SK-N-SH (cell line): ENCODE measurements at regions not wholly inside any gene's neighbourhood (a gene's known extent, or its start where the extent isn't known, plus 50 kb on each side); places are given as distances from the start of the nearest gene placed in this dataset.

Experiments used
- CTCF ChIA-PET: fragments of 300-600, 350-600 bp; formaldehyde crosslinking; extraction: SDS; loops from one replicate; lab custom pipeline; 2021; lab: Yijun Ruan, JAX
- POLR2A ChIA-PET: fragments of 350-600 bp; sonication (Branson Sonifier 250); formaldehyde crosslinking; extraction: SDS; loops from one replicate; lab custom pipeline; 2020; ENCODE audit warnings: antibody characterized with exemption, inconsistent platforms; lab: Yijun Ruan, JAX
- DNase-seq: peaks from one replicate; pipeline ENCODE4 v3.0.0; 2012
- H2AFZ ChIP-seq: fragments of 200-600 bp; sonication (generic); 2 replicates; pipeline ENCODE4 v1.8.1; 2016; ENCODE audit warnings: antibody characterized with exemption, mild to moderate bottlenecking, low read depth
- H3F3A ChIP-seq: fragments of 200-600 bp; sonication (generic); replicated peaks from 2 replicates; pipeline ENCODE3; 2016; ENCODE audit warnings: antibody characterized with exemption, mild to moderate bottlenecking; ENCODE audit not compliant: insufficient read depth
- H3K27ac ChIP-seq, 2 experiments: fragments of 200-500 bp in 1 of 2; fragments of 200-600 bp in 1 of 2; sonication (Bioruptor generic) in 1 of 2; sonication (generic), shearing (Covaris generic) in 1 of 2; 2 replicates each; pipeline versions ENCODE4 v1.5.1 to v1.6.1; 2014 to 2016; ENCODE audit warnings: low read depth in 2 of 2, inconsistent platforms in 1 of 2, low read length in 1 of 2, mild to moderate bottlenecking in 1 of 2, mixed read lengths in 1 of 2
- H3K27me3 ChIP-seq: fragments of 200-600 bp; sonication (generic), shearing (Covaris generic); 2 replicates; pipeline ENCODE4 v1.6.1; 2016; ENCODE audit warnings: mixed run types; ENCODE audit not compliant: insufficient read depth
- H3K36me3 ChIP-seq, 2 experiments: fragments of 200-500 bp in 1 of 2; fragments of 200-600 bp in 1 of 2; sonication (Bioruptor generic) in 1 of 2; sonication (generic) in 1 of 2; replicated peaks in 1 of 2; 2 replicates each; pipeline versions ENCODE3 to v1.5.1; 2014 to 2016; ENCODE audit warnings: low read length in 1 of 2, mild to moderate bottlenecking in 1 of 2; ENCODE audit not compliant: insufficient read depth in 2 of 2, control insufficient read depth in 1 of 2
- H3K4me1 ChIP-seq, 2 experiments: fragments of 200-500 bp in 1 of 2; fragments of 200-600 bp in 1 of 2; sonication (Bioruptor generic) in 1 of 2; sonication (generic), shearing (Covaris generic) in 1 of 2; 2 replicates each; pipeline versions ENCODE4 v1.5.1 to v1.6.1; 2014 to 2016; ENCODE audit warnings: low read depth in 1 of 2, low read length in 1 of 2, mixed run types in 1 of 2; ENCODE audit not compliant: insufficient read depth in 2 of 2, control insufficient read depth in 1 of 2
- H3K4me2 ChIP-seq: fragments of 200-600 bp; sonication (generic), shearing (Covaris generic); 2 replicates; pipeline ENCODE4 v1.6.1; 2017; ENCODE audit warnings: mixed run types
- H3K4me3 ChIP-seq, 2 experiments: fragments of 200-500 bp in 1 of 2; fragments of 200-600 bp in 1 of 2; sonication (Bioruptor generic) in 1 of 2; sonication (generic), shearing (Covaris generic) in 1 of 2; 2 replicates each; pipeline versions ENCODE4 v1.5.1 to v1.8.1; 2014 to 2016; ENCODE audit warnings: low read depth in 2 of 2, inconsistent platforms in 1 of 2, low read length in 1 of 2, mild to moderate bottlenecking in 1 of 2, mixed read lengths in 1 of 2, moderate library complexity in 1 of 2
- H3K79me2 ChIP-seq: fragments of 200-600 bp; sonication (generic); 2 replicates; pipeline ENCODE4 v1.8.1; 2017; ENCODE audit warnings: mild to moderate bottlenecking; ENCODE audit not compliant: insufficient read depth
- H3K9ac ChIP-seq: fragments of 200-600 bp; sonication (generic); 2 replicates; pipeline ENCODE4 v1.6.1; 2017; ENCODE audit warnings: mixed run types
- H3K9me2 ChIP-seq: fragments of 200-600 bp; sonication (generic); 2 replicates; pipeline ENCODE4 v1.6.1; 2017; ENCODE audit warnings: mixed run types
- H3K9me3 ChIP-seq: fragments of 200-600 bp; sonication (generic); 2 replicates; pipeline ENCODE4 v1.6.1; 2017; ENCODE audit warnings: mixed run types, mild to moderate bottlenecking, moderate library complexity
- H4K20me1 ChIP-seq: fragments of 200-600 bp; sonication (generic); 2 replicates; pipeline ENCODE4 v1.6.1; 2017; ENCODE audit warnings: mild to moderate bottlenecking, mixed run types; ENCODE audit not compliant: insufficient read depth
- CHD2 ChIP-seq: fragments of 150-350 bp; IDR thresholded peaks from 2 replicates; pipeline ENCODE4 v1.6.1; 2018; ENCODE audit warnings: low read length; ENCODE audit not compliant: partially characterized antibody
- ELF1 ChIP-seq: IDR thresholded peaks from 2 replicates; pipeline ENCODE4 v1.4.0; 2012
- EP300 ChIP-seq, 2 experiments: IDR thresholded peaks; 2 replicates each; pipeline versions ENCODE4 v1.4.0 to v1.6.1; 2012; ENCODE audit warnings: borderline replicate concordance in 1 of 2, low read depth in 1 of 2, low read length in 1 of 2
- EZH2phosphoT487 ChIP-seq: fragments of 200-600 bp; sonication (generic); IDR thresholded peaks from 2 replicates; pipeline ENCODE4 v1.6.1; 2017; ENCODE audit warnings: low read depth, mixed run types, mild to moderate bottlenecking, antibody characterized with exemption, moderate library complexity, borderline replicate concordance
- GABPA ChIP-seq: IDR thresholded peaks from 2 replicates; pipeline ENCODE4 v1.4.0; 2012; ENCODE audit warnings: low read depth, mild to moderate bottlenecking
- MEF2A ChIP-seq: IDR thresholded peaks from 2 replicates; pipeline ENCODE4 v1.4.0; 2012; ENCODE audit warnings: low read depth, borderline replicate concordance
- MXI1 ChIP-seq: IDR thresholded peaks from 2 replicates; pipeline ENCODE4 v1.6.1; 2012; ENCODE audit warnings: mild to moderate bottlenecking, low read depth, low read length, improper control_type of control experiment
- NRF1 ChIP-seq: IDR thresholded peaks from 2 replicates; pipeline ENCODE4 v1.6.1; 2012; ENCODE audit warnings: low read depth, mild to moderate bottlenecking, low read length
- PBX3 ChIP-seq: IDR thresholded peaks from 2 replicates; pipeline ENCODE4; 2012
- POLR2AphosphoS5 ChIP-seq: IDR thresholded peaks from 2 replicates; pipeline ENCODE4 v1.6.1; 2012; ENCODE audit warnings: low read depth, low read length
- RAD21 ChIP-seq: IDR thresholded peaks from 2 replicates; pipeline ENCODE4 v1.6.1; 2012; ENCODE audit warnings: mild to moderate bottlenecking, low read length
- RCOR1 ChIP-seq: fragments of 150-350 bp; IDR thresholded peaks from 2 replicates; pipeline ENCODE4 v1.6.1; 2017; ENCODE audit warnings: antibody characterized with exemption, low read length
- RFX5 ChIP-seq: IDR thresholded peaks from 2 replicates; pipeline ENCODE4 v1.6.1; 2012; ENCODE audit warnings: mild to moderate bottlenecking, improper control_type of control experiment, low read length
- RXRA ChIP-seq: IDR thresholded peaks from 2 replicates; pipeline ENCODE4 v1.4.0; 2012; ENCODE audit warnings: low read depth, mild to moderate bottlenecking, borderline replicate concordance
- SMC3 ChIP-seq: IDR thresholded peaks from 2 replicates; pipeline ENCODE4 v1.6.1; 2012; ENCODE audit warnings: low read depth, low read length, improper control_type of control experiment
- TCF12 ChIP-seq: IDR thresholded peaks from 2 replicates; pipeline ENCODE4 v1.4.0; 2012
- WGBS: methylation state at CpG from one replicate; pipeline ENCODE4 v1.1.6; 2017; ENCODE audit warnings: low lambda C conversion rate; 5-methylcytosine and 5-hydroxymethylcytosine counted together
- TF ChIP-seq, protein P1 (sequence below): IDR thresholded peaks from 2 replicates; pipeline ENCODE4 v1.4.0; 2012; ENCODE audit warnings: low read depth, borderline replicate concordance
- TF ChIP-seq, protein P2 (sequence below): IDR thresholded peaks from 2 replicates; pipeline ENCODE4 v1.4.0; 2012; ENCODE audit warnings: low read depth, borderline replicate concordance

DNA sequence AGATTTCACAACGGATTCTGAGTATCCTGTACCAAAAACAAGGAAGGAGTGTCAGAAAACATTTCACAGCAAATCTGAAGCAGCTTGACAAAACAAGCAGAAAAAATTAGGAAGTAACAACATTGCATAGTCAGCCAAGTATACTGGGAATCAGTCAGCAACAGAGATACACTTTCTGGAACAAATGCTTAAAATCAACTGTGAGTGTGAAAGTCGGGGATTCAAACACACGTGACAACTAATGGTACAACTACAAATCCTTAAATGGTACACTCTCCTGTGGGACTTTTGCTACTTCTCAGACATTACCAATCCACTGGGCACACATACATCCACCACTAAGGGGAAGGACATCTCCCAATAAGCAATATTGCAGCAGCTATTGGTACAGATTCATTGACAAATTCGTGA is 296.6 kb upstream of the MME start:
- WGBS, result 46% methylated on average over 4 of the region's 4 CpGs
- H2AFZ ChIP-seq, result no peak overlapping the region
- H3K4me3 ChIP-seq, result no peak overlapping the region
- POLR2A ChIA-PET, result no interaction called here
- H3K9me3 ChIP-seq, result no peaks in the 10 kb centered on the region
- no peaks in the 10 kb centered on the region for H3K36me3 ChIP-seq
- no peak for DNase-seq
- 0 out of 4 replicates have a peak, but pooled peaks cover 0 to 6% of the 10 kb centered on the region in 2 experiments for H3K4me1 ChIP-seq
- H3K27me3 ChIP-seq, result no peaks in the 10 kb centered on the region
- TF ChIP-seq MXI1 (no peak), MEF2A (no peak), EP300 (IDR thresholded peaks at IDR 0.05; ENCODE audit: borderline replicate concordance in 1 of 2, low read depth in 1 of 2, low read length in 1 of 2) (no peak), RCOR1 (no peak)
- TF ChIP-seq, all 33 proteins: peak for 0
- Histone ChIP-seq H4K20me1 (no peaks in the 10 kb centered on the region), H3K79me2 (no peaks in the 10 kb centered on the region), H3K9ac (no peak overlapping the region), H3F3A (peaks cover 3% of the 10 kb centered on the region), H3K9me2 (no peaks in the 10 kb centered on the region), H3K4me2 (no peak overlapping the region), H3K27ac (no peak overlapping the region; a peak in 1 of 4 replicates)
- CTCF ChIA-PET, result no interaction called here

GRCh38 chr3:154783061-154783460 is 297.1 kb upstream of the MME start:
- Histone ChIP-seq H3K9ac (no peak overlapping the region), H3K9me2 (no peaks in the 10 kb centered on the region), H3K4me2 (no peak overlapping the region), H3K79me2 (no peaks in the 10 kb centered on the region), H2AFZ (no peak overlapping the region), H3K4me1 (0 out of 4 replicates have a peak, but pooled peaks cover 0 to 6% of the 10 kb centered on the region in 2 experiments), H3K9me3 (no peaks in the 10 kb centered on the region), H3K27me3 (no peaks in the 10 kb centered on the region), H3K27ac (no peak overlapping the region; a peak in 1 of 4 replicates), H4K20me1 (no peaks in the 10 kb centered on the region), H3K4me3 (no peak overlapping the region), H3F3A (peaks cover 3% of the 10 kb centered on the region), H3K36me3 (no peaks in the 10 kb centered on the region)
- DNase-seq, result no peak
- 54% methylated on average over 3 of the region's 3 CpGs for WGBS
- CTCF ChIA-PET, result no interaction called here
- TF ChIP-seq RCOR1 (no peak), PBX3 (no peak), NRF1 (no peak), ELF1 (no peak), EZH2phosphoT487 (no peak), EP300 (IDR thresholded peaks at IDR 0.05; ENCODE audit: borderline replicate concordance in 1 of 2, low read depth in 1 of 2, low read length in 1 of 2) (no peak), CHD2 (no peak), RFX5 (no peak), MEF2A (no peak), RXRA (no peak), RAD21 (no peak), POLR2AphosphoS5 (no peak), TCF12 (no peak), SMC3 (no peak), GABPA (no peak)
- TF ChIP-seq, protein P1, sequence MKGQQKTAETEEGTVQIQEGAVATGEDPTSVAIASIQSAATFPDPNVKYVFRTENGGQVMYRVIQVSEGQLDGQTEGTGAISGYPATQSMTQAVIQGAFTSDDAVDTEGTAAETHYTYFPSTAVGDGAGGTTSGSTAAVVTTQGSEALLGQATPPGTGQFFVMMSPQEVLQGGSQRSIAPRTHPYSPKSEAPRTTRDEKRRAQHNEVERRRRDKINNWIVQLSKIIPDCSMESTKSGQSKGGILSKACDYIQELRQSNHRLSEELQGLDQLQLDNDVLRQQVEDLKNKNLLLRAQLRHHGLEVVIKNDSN, result no peak
- TF ChIP-seq, protein P2, sequence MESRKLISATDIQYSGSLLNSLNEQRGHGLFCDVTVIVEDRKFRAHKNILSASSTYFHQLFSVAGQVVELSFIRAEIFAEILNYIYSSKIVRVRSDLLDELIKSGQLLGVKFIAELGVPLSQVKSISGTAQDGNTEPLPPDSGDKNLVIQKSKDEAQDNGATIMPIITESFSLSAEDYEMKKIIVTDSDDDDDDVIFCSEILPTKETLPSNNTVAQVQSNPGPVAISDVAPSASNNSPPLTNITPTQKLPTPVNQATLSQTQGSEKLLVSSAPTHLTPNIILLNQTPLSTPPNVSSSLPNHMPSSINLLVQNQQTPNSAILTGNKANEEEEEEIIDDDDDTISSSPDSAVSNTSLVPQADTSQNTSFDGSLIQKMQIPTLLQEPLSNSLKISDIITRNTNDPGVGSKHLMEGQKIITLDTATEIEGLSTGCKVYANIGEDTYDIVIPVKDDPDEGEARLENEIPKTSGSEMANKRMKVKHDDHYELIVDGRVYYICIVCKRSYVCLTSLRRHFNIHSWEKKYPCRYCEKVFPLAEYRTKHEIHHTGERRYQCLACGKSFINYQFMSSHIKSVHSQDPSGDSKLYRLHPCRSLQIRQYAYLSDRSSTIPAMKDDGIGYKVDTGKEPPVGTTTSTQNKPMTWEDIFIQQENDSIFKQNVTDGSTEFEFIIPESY, result no peak
- POLR2A ChIA-PET, result no interaction called here
